HG03565 (cell line): ENCODE measurements at regions not wholly inside any gene's neighbourhood (a gene's known extent, or its start where the extent isn't known, plus 50 kb on each side); places are given as distances from the start of the nearest gene placed in this dataset.

Experiments
- ATAC-seq: cut with Tn5 transposase; IDR thresholded peaks from one replicate; pipeline ENCODE4 v1.9.1; 2021; ENCODE audit warnings: mild to moderate bottlenecking, moderate library complexity; ENCODE audit not compliant: unreplicated experiment

DNA sequence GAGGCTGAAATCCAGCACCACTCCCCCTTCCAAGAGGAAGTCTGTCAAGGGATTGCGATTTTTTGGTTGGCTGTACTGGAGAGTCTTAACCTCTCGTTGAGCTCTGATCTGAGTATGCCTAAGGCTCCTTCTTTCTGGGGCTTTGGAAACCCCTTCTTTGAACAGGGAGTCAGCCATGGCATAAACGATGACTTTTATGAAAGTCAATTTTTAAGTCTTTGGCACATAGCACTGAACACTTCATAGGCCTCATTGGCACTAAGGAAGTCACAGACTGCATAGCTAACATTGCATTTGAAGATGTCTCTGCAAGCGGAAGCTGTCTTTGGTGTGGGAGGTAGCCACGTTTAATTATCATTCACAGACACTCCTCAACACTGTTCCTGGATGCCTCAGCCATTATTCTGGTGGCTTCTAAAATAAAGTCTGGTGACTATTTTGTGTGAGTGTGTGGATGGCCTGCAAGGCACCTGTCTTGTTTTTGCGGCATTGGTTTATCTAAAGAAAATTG lies 148.2 kb upstream of the NCK2 start:
- no peak for ATAC-seq

DNA sequence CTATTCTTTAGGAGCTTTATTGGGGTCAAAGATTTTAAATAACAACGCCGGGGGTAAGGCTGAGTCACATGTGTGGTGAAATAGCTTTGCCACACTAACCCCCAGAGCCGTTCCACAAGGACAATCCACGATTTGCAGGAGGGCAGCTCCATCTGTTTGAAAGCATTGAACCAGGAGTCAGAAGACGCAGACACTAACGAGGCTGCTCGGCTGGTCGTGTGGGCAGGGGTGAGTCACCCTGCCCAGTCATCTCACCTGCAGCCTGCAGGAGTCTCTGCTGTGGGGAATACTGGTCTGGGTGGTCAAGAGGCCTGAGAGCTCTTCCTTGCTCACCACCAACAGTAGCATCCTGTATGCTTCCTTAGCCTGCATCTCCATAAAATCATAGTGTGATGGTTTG lies 149.2 kb upstream of the NCK2 start:
- no peak for ATAC-seq

DNA sequence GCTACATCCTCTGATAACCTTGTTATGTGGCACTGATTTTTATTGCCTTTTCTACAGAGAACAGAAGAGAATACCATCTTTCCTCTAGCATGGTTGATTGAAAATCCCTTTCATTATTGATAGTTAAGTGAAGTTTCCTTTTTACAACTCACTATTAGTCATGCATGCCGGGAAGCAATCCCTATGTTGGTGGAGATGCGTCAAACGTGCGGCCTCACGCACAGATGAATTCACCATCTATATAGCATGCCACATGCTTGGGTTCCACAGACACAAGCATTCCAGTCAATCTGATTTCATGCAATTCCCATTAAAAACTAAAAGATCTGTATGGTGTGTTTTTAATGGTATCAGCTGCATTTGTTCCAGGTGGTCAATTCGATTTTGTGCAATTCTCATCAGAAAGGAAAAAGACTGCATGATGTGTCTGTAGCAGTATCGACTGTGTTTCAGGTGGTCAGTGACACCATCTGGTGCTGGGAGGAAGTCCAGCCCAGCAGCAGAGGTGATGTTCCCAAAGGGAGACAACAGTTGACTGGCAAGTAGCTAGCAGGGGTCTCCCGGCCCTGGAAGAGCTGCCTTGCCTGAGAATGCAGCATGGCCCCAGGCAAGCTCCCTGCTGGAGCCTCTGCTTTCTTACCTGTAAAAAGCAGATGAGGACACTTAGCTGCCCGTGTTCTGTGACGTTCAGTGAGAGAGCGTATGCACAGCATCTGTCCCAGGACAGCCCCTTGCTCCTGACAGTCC lies 151.3 kb upstream of the NCK2 start:
- ATAC-seq, result no peak

DNA sequence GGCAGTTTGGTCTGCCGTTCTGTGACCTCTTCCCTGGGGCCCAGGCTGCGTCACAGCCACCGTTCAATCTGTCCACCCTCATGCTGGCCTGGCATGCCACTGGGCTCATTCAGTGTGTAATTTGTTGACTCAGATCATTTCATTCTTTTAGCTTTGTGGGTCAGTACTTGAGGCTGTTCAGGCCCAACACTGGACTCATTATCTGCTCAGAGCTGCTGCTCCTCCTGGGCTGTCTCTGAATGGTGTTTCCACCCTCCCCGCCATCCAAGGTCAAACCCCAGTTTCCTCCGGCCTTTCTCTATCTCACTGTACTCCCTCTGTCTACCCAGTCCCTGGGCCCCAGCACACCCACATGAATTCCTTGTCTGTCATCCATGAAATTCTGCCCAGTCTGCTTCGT lies 152.4 kb upstream of the NCK2 start:
- no peak for ATAC-seq

DNA sequence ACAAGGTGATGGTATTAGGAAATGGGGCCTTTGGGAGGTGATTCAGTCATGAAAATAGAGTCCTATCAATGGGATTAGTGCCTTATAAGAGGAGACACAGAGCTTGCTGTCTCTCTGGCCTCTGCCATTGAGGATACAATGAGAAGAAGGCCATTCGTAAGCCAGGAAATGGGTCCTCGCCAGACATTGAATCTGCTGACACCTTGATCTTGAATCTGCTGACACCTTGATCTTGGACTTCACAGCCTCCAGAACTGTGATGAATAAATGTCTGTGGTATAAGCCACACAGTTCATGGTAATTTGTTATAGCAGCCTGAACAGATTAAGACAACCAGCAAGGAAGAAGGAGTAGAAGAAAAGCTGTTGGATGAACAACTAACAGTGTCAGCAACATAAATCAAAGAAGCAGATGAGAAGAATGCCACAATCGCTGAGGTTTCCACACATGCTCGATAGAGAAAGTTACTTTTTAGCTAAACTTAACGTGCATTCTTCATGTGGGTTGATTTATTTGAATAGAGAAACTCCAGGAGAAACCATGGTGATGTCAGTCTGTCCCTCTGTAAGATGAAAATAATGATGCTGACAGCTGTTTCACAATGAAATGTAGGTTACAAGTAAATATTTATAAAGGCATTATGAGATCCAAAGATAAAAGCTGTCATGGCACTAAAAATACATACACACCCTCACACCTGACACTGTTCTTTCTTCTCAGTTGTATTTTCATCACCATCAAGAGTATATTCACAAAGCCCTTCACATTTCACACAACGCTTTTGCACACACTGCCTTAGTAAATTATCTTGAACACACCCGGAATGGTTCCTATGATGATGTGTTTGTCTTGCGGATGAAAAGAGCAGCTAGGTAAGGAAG lies 153.7 kb upstream of the NCK2 start:
- ATAC-seq, result no peak

DNA sequence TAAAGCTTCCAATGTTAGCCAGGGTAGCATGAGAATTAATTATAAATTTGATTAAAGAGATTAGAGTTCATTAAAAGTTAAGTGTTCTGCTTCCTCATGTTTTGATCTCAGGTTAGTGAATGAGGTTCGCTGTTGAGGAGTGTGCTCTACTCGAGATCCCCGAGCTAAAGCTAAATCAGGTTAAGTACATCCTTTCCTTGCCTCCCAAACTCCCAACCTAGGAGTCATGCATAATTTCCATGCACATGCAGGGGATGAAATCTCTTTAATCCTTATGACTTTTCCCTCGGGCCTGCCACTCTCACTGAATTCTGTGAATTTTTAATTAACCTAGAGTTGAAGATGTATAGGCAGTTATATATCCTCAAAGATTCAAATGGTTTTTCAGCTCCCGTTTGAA lies 156.1 kb upstream of the NCK2 start:
- no peak for ATAC-seq

DNA sequence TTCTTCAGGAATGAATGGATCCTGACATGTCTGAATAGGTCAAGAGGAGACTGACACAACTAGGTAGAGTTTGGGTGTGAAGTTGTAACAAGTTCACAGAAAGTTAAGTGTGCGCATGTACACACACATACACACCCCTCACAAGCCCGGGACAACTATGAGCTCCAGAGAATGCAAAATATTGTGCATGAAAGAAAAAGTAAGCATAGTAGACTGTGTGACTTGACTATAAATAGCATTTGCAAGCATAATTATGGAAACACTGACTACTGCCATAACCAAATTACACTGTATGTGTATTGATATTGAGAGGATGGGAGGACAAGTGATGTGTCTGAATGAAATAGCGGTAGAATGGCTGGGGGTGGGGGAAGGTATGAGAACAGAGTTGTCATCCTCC lies 157.1 kb upstream of the NCK2 start:
- no peak for ATAC-seq

DNA sequence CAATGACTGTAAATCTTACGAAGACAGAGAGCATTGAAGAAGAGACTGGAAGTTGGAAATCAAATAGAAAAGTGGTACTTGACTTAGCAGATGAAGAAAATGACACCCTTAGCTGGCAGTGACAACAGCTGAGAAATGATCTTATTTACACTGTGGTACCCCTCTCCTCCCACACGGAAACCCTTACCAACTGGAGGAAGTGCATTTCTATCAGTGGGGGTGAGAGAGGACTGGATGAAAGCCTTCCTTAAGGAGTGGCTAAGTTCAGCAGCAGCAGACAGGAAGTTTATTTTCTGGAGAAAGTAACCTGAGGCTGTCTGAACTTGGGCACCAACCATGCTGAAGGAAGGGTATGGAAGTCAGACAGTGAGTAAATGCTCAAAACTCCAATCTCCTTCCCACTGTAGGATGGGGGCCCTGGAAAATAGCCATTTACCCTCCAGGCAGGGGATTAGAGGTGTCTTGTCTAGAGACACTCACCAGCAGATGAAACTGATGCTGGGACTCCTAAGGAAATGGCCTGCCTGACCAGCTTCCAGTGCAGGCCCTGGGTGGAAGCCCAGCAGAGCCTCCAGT lies 160.2 kb upstream of the NCK2 start:
- ATAC-seq, result no peak

DNA sequence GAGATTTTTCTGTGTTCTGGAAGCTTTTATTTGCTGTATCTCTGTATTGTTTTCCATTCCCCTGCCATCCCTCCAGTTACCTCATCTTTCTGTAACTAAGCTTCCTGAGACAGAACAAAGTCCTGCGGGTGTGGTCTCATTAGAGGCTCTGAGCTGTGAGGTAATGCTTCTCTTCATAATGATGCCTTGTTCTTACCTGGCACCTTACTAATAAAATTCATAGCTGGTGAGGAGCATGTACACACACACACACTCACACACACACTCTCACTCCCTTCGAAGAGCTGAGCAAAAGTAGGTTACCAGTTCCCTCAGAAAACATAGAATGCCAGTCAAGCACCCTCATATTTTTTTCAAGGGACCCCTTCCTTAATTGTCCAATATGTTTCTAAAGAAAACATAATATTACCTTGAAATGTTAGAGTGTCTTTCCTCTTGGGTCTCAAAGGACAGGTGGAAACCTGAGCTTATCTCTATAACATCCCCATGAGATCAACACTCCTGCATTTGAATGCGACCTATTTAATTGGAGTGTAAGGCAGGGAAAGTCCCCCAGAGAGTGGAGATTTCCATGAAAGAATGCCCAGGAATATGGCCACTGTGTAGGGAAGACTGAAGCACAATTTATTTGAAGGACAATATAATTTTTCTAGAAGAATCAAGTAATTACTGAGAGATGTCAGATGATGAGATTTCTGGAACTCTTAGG lies 161.6 kb upstream of the NCK2 start:
- no peak for ATAC-seq

DNA sequence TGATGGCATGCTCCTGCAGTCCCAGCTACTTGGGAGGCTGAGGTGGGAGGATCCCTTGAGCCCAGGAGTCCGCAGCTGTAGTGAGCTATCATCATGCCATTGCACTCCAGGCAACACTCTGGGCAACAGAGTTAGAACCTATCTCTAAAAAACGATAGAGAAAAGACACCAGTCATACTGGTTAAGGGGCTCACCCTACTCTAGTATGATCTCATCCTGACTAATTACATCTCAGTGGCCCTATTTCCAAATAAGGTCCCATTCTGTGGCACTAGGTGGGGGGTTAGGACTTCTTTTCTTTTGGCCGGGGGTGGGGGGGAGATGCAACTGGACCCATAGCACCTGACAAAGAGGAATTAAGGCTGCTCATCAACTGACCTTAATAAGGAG lies 163.2 kb upstream of the NCK2 start:
- no peak for ATAC-seq

DNA sequence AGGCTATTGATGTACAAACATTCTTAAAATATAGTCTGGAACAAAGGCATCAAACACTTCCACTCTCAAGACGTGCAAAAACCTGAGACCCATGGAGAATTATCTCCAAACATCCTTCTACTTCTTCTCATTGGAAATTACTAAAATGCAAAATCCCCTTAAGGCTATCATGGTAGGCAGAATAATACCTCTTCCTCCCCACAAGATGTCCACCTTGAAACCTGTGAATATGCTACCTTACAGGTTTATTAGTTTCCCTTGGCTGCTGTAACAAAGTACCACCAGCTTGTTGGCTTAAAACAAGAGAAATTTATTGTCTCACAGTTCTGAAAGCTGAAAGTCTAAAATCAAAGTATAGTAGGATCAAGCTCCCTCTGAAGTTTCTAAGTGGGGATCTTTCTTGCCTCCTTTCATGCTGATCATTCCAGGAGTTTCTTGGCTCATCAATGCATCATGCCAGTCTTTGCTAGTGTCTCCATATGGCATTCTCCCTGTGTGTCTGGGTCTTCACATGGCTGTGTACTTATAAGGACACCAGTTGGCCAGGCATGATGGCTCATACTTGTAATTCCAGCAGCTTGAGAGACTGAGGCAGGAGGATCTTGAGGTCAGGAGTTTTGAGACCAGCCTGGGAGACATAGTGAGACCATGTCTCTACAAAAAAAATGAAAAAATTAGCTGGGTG lies 163.7 kb upstream of the NCK2 start:
- ATAC-seq, result no peak

DNA sequence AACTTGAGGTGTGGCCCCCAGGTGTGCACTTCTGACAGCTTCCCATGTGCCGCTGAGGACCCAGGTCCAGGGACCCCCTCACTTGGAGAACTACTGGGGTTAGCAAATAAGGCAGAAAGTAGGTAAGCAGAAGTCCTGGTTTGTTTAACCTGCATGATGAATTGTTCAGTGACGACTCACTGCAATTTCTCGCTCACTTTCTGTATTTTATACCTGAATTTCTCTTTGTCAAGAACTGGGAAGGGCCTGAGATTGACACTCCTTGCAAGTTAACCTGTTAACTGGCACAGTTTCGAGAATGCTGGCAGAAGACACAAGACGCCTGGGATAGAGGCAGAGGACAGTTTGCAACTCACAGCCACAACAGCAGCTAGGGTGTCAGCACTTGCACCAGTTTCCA lies 164.5 kb upstream of the NCK2 start:
- no peak for ATAC-seq

DNA sequence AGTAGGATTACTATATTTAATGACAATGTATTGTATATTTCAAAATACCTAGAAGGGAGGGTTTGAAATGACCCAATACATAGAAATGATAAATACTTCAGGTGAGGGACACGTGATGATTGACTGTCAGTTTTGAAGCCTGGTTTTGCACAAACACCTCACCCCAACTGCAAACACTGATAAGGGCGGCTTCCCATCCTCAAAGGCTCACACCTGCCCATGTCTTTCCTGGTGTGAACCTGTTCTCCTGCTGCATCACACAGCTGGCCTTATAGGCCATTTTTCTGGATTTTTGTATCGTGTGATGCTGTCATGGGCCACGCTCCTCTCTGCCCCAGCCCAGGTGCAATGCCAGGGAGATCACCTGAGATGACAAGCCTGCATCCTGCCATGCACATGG lies 166.5 kb upstream of the NCK2 start:
- no peak for ATAC-seq

DNA sequence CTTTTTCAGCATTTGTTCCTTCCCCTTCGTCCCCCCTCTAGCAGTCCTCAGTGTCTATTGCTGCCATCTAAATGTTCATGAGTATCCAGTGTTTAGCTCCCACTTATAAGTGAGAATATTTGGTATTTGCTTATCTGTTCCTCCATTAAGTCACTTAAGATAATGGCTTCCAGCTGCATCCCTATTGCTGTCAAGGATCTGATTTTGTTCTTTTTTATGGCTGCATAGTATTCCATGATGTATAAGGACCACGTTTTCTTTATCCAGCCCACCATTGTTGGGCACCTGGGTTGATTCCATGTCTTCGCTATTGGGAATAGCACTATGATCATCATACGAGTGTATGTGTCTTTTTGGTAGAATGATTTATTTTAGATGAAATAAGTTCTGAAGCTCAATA lies 166.9 kb upstream of the NCK2 start:
- no peak for ATAC-seq

DNA sequence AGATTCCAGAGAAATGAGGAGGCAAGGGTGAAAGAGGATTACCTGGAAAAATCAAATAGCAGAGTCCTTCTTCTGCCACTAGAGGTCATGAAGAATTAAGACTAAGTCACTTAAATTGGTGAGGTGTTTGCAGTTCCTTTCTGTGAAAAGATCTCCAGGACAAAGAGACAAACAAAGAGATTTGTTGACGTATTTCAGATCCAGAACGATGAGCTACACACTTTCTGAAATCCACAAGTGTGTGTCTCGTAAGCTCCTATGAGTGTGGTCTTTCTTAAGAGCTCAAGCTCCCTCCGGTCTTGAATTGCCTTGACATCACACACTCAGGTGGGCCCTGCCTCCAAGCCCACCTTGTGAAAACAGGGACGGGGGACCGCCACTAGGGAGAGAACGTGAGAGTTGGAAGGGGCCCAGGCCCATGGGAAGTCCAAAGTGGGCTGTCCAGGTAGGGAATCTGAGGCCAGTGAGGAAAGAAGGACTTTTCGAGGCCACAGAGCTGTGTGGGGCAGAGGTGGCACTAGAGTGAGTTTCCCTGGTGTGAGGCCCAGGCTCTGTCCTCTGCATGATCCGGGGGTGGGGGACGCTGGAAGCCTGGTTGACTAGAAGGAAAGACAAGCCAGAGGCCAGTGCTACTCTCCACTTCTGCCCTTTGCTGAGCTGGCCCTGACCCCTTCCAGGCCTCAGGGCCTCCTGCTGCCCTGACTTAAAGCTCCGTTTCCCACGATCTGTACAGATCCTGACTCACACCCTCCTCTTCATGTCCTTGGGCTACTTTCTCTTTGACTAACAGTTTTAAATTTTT lies 168.1 kb upstream of the NCK2 start:
- no peak for ATAC-seq

DNA sequence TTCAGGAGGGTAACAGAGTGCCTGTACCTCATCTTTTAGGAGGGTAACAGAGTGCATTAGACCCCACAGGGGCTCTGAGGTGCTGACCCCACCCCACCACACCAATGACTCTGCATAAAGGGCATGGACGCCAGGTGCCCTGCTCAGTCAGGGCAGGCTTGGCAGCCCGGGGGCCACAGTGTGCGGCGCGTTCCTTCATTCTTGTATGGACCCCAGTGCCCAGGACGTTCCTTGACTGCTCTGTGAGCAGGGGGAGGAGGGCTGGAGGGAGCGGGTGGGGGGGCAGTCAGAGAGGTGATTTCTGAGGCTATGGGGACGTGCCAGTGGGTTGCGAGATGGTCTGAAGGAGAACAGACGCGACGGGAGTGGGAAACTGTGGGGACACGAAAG lies 168.7 kb upstream of the NCK2 start:
- ATAC-seq, result no peak

DNA sequence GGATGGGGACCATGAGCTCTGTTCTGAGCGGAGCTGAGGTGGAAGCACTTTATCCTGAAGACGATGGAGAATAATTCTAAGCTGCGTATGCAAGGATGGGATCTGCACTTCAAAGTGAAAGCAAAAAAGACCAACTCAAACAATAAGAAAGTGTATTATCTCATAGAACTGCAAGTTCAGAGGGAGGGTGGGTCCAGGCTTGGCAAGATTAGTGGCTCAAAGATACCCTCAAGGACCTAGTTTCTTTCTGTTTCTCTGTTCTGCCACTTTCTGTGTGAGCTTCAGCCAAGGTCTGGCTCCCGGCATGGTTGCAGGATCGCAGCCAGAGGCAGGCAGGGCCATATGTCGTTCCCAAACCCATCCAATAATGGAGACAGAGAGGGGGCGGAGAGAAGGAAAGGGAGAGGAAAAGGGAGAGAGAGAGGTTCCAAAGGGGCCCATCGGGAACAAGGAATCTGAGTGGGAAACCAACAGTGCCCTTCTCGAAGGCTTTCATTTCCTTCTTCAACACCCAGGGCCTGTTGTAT lies 169.2 kb upstream of the NCK2 start:
- no peak for ATAC-seq

DNA sequence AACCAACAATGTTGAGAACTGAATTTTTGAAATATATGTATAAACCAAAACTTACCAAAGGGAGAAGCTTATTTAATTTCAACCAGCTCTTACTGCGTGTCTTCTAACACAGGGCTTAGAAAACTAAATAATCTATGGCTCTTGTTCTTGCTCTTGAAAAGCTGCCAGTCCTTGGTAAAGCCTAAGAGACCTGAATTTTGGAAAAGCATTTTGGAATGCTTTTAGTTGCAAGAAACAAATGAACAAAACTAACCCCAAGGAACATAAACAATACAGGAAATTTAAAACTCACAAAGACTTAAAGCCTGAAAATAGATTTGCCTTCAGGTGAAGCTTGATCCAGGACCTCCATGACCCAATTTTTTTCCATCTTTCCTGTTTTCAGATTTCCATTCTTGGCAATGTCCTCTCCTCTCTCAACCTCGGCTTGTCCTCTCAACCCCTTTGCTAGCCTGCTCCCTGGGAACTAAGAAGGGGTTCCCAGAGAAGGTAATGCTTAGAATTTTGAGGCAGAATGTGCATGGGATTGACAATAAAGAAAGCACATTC lies 169.8 kb upstream of the NCK2 start:
- no peak for ATAC-seq

DNA sequence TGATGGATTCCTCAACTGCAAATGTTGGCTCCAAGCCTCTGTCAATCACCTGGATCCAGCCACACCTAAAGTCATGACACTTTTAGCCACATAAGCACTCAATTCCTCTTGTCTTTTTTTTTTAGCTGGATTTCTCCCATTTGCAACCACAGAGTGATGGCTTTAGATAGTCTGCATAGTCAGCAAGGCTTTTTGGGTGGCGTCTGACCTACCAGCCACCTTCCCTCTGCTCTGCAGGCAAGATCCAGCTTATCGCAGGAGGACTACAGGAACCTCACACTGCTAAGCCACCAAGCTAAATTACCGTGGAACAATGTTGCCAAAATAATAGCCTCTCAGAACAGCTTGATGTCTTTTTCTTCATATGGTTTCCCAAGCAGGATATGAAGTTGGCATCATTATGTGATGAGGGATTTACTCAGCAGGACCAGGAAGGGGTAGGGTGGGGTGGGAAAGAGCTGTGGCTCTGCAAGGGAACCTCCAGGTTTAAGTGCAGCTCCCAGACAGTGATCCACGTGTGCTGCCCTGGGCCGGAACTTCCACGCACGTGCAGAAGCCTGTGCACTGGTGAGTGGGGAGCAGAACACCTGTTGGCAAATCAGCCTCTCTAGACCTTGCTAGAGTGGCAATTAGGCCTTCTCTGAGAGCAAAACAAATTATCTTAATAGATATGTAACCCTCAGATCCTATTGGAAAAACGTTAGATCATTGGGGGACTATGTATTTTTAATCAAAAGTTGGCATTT lies 170.6 kb upstream of the NCK2 start:
- no peak for ATAC-seq
